ENCODE measurements at regions not wholly inside any gene's neighbourhood (a gene's known extent, or its start where the extent isn't known, plus 50 kb on each side); places are given as distances from the start of the nearest gene placed in this dataset.
A peak's percentile ranks its signal among the peaks of the same experiment; 100 is the strongest.
"Not testable (repeated sequence)": the region's sequence is repeated elsewhere in the genome, so short reads cannot be mapped to it uniquely, and the experiment has no call there.

DNA sequence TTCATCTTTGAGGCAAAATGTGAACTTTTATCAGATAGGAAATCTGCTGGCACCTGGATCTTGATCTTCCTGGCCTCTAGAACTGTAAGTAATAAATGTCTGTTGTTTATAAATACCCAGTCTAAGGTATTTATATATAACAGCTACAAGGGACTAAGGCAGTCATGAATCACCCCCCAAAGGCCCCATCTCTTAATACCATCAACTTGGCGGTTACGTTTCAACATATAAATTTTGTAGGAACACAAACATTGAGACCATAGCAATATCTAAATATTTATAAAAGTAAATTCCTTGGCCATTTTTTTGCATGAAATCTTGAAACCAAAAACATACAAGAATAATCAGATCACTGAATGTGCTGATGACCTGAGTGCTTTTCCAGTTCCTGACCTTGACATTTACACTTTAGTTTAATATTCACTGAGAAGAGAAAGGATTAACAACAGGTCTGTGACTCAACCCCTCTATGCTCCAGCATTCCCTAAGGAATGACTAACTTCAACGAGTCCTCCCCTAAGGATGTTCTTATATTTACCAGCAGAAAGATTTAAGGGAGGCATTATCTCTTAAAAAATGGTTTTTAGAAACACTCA is 1438.5 kb upstream of the CELF2 start:
- H3K27me3 ChIP-seq (ENCODE audit: low read depth), result no peaks in the 10 kb centered on the region
- TF ChIP-seq, protein P1, sequence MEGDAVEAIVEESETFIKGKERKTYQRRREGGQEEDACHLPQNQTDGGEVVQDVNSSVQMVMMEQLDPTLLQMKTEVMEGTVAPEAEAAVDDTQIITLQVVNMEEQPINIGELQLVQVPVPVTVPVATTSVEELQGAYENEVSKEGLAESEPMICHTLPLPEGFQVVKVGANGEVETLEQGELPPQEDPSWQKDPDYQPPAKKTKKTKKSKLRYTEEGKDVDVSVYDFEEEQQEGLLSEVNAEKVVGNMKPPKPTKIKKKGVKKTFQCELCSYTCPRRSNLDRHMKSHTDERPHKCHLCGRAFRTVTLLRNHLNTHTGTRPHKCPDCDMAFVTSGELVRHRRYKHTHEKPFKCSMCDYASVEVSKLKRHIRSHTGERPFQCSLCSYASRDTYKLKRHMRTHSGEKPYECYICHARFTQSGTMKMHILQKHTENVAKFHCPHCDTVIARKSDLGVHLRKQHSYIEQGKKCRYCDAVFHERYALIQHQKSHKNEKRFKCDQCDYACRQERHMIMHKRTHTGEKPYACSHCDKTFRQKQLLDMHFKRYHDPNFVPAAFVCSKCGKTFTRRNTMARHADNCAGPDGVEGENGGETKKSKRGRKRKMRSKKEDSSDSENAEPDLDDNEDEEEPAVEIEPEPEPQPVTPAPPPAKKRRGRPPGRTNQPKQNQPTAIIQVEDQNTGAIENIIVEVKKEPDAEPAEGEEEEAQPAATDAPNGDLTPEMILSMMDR (IDR thresholded peaks at IDR 0.05), result no peak
- no peaks in the 10 kb centered on the region for H3K9me3 ChIP-seq
- no peak overlapping the region for H3K27ac ChIP-seq
- H3K36me3 ChIP-seq, result no peaks in the 10 kb centered on the region
- H3K4me1 ChIP-seq, result no peaks in the 10 kb centered on the region
- ATAC-seq (no peak), DNase-seq (no peak)
- no peak overlapping the region for H3K4me3 ChIP-seq
- intact Hi-C loops (cut with DNase I), result no loop called here

DNA sequence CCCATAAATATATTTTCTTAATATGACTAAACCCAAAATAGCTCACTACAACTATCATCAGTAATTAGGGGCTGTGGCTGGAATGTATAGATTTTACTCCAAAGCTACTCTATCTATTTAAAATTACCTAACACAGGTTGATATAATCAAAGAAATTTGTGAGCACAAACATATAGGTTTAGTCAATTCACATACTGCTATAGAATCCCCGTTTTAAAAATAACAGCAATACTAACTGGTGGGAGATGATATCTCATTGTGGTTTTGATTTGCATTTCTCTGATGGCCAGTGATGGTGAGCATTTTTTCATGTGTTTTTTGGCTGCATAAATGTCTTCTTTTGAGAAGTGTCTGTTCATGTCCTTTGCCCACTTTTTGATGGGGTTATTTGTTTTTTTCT is 1434.9 kb upstream of the CELF2 start:
- H3K36me3 ChIP-seq; H3K27ac ChIP-seq; H3K4me3 ChIP-seq; ATAC-seq; intact Hi-C loops (cut with DNase I); H3K27me3 ChIP-seq (ENCODE audit: low read depth); H3K9me3 ChIP-seq; H3K4me1 ChIP-seq; DNase-seq: not testable (repeated sequence)

DNA sequence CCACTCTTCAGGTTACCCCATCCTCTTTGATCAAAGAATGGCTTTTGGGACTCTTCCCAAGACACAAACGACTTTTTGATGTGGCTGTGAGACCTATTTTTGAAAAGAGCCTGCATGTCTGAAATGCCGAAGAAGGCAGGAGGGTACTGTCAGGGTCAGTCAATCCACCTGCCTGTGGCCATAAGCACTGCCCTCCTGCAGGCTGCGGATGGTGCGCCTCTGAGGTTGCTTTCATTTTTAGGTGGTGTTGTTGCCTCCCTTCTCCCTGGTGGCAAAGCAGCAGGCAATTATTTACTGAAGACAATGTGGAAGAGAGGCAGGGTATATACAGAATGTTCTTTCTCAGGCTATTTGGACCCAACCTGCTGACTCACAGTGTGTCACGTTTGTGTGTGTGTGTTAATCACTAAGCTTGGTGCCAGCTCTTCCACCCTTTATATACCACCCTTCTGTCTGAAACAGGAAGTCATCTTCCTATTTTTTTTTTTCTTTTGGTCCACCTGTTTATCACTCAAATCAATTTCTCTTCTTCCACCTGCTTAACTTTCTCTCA is 1421.2 kb upstream of the CELF2 start:
- Histone ChIP-seq H3K4me3 (no peak overlapping the region), H3K36me3 (no peaks in the 10 kb centered on the region), H3K9me3 (no peaks in the 10 kb centered on the region), H3K27ac (no peak overlapping the region), H3K4me1 (no peaks in the 10 kb centered on the region), H3K27me3 (ENCODE audit: low read depth) (no peaks in the 10 kb centered on the region)
- no peak for ATAC-seq
- TF ChIP-seq, protein P1 (IDR thresholded peaks at IDR 0.05), result no peak
- intact Hi-C loops (cut with DNase I), result no loop called here
- DNase-seq, result no peak

DNA sequence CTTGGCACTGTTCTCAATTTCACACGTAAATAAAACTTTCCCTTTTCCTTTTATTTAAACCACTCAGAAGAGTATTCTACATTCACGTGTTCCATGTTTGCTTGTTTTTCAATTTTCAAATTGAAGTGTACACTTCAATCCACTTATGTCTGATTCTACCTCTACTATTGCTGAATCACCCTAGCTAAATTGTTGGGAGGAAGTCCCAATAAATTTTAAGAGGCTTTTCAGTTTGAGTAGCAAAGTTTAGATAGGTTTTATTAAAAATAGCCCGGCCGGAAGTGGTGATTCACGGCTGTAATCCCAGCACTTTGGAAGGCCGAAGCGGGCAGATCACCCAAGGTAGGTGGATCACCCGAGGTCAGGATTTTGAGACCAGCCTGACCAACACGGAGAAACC is 1414.7 kb upstream of the CELF2 start:
- peak; percentile 72 to 83 for ATAC-seq
- Histone ChIP-seq H3K36me3 (no peaks in the 10 kb centered on the region), H3K4me3 (no peak overlapping the region), H3K27me3 (ENCODE audit: low read depth) (no peaks in the 10 kb centered on the region), H3K4me1 (no peaks in the 10 kb centered on the region), H3K9me3 (no peaks in the 10 kb centered on the region), H3K27ac (no peak overlapping the region)
- no peak for DNase-seq
- TF ChIP-seq, protein P1 (IDR thresholded peaks at IDR 0.05), result no peak
- intact Hi-C loops (cut with DNase I), result no loop called here

DNA sequence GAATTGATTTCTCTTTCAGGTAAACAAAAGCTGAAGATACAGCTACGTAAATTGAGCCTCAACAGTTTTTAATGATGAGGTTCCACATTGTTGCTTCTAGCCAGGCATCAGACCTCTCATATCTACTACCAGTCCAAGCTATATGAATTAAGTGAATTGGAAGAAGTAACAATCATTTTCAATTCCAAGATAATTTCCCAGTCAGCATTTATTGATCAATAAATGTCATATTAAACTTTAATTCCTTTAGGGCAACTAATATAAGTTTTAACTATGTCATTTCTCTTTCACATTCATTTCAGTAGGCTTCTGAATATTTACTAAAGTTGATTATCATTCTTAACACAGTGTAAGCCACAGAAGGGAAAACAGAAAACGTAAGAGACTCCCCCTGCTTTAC is 1413.7 kb upstream of the CELF2 start:
- TF ChIP-seq, protein P1 (IDR thresholded peaks at IDR 0.05), result no peak

DNA sequence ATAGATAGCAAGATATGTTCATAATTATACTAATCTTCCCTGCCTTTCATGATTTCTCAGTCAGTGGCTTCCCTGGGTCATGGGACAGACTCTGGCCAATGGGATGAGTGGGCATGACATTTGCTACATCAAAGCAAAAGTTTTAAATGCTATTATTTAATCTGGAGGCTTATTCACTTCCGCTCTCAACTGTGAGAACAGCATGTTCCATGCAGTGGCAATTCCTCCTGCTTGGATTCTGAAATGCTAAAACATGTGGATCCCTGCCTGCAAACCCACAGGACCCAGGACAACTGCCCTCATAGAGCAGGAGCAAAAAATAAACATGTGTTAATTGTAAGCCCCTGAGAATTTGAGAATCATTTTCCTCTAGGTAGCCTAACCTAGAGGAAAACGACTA is 1412.4 kb upstream of the CELF2 start:
- H3K4me1 ChIP-seq, result no peaks in the 10 kb centered on the region
- no peak overlapping the region for H3K27ac ChIP-seq
- DNase-seq (no peak), ATAC-seq (no peak)
- TF ChIP-seq, protein P1 (IDR thresholded peaks at IDR 0.05), result no peak
- no peaks in the 10 kb centered on the region for H3K36me3 ChIP-seq
- intact Hi-C loops (cut with DNase I), result no loop called here
- H3K9me3 ChIP-seq, result no peaks in the 10 kb centered on the region
- H3K27me3 ChIP-seq (ENCODE audit: low read depth), result no peaks in the 10 kb centered on the region
- no peak overlapping the region for H3K4me3 ChIP-seq

More for the DNA sequence above, 1413.7 kb upstream of the CELF2 start:
- no peaks in the 10 kb centered on the region for H3K27me3 ChIP-seq (ENCODE audit: low read depth)
- DNase-seq (no peak), ATAC-seq (no peak)
- no peak overlapping the region for H3K27ac ChIP-seq
- H3K4me1 ChIP-seq, result no peaks in the 10 kb centered on the region
- intact Hi-C loops (cut with DNase I), result no loop called here
- H3K36me3 ChIP-seq, result no peaks in the 10 kb centered on the region
- H3K4me3 ChIP-seq, result no peak overlapping the region
- no peaks in the 10 kb centered on the region for H3K9me3 ChIP-seq
